ENCODE measurements at regions not wholly inside any gene's neighbourhood (a gene's known extent, or its start where the extent isn't known, plus 50 kb on each side); places are given as distances from the start of the nearest gene placed in this dataset.
"Not testable (repeated sequence)": the region's sequence is repeated elsewhere in the genome, so short reads cannot be mapped to it uniquely, and the experiment has no call there.

DNA sequence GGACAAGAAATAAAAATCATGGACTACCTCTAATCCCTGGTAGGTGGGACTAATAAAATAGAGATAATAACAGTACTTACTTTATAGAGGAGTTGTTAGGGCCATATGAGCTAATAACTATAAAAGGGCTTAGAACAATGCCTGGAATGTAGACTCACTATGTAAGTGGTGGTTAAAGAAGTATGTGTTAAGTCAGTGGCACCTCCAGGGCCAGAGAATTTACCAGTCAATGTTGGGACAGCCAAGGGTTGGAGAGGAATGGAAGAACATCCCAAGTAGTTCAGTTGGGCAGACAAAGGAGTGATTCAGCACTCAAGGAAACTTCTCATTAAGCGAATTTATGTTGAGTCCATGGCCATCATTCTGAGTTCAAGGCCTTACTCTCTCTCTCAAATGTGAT is 116.8 kb downstream of the OTOR start:
- no peak for DNase-seq
- Histone ChIP-seq H3K36me3 (no peaks in the 10 kb centered on the region), H3K27ac (no peak overlapping the region), H3K9me3 (no peaks in the 10 kb centered on the region), H3K27me3 (no peaks in the 10 kb centered on the region), H3K4me1 (no peaks in the 10 kb centered on the region), H3K4me3 (no peak overlapping the region)
- intact Hi-C loops (cut with DNase I; ENCODE audit: low total_unique reads): no loop called here
- 35 to 71% (median 58%) methylated on average over 1 of the region's 1 CpG for WGBS, 5 donors
- TF ChIP-seq EP300 (IDR thresholded peaks at IDR 0.05): no peak
- TF ChIP-seq, protein P1, sequence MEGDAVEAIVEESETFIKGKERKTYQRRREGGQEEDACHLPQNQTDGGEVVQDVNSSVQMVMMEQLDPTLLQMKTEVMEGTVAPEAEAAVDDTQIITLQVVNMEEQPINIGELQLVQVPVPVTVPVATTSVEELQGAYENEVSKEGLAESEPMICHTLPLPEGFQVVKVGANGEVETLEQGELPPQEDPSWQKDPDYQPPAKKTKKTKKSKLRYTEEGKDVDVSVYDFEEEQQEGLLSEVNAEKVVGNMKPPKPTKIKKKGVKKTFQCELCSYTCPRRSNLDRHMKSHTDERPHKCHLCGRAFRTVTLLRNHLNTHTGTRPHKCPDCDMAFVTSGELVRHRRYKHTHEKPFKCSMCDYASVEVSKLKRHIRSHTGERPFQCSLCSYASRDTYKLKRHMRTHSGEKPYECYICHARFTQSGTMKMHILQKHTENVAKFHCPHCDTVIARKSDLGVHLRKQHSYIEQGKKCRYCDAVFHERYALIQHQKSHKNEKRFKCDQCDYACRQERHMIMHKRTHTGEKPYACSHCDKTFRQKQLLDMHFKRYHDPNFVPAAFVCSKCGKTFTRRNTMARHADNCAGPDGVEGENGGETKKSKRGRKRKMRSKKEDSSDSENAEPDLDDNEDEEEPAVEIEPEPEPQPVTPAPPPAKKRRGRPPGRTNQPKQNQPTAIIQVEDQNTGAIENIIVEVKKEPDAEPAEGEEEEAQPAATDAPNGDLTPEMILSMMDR (IDR thresholded peaks at IDR 0.05): no peak
- TF ChIP-seq POLR2AphosphoS5 (IDR thresholded peaks at IDR 0.05): no peak
- TF ChIP-seq POLR2A (IDR thresholded peaks at IDR 0.05): no peak

DNA sequence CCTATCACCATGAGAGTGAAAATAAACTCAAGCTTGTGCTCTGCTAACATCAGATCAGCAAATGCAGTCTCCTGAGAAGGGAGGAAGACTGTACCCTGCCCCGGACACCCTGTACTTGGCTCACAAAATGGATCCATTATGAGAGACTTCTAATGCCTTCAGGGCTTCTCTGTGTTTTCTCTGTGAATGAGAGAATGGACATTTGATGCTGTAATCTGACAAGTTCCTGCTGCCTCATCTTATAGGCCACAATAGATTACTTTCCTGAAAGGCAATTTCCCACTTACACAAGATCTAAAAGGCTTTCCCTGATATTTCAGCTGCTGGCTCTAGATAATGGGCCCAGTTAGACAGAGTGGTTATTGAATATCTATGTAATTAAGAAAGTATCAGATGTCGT is 117.2 kb downstream of the OTOR start:
- intact Hi-C loops (cut with DNase I; ENCODE audit: low total_unique reads): no loop called here

DNA sequence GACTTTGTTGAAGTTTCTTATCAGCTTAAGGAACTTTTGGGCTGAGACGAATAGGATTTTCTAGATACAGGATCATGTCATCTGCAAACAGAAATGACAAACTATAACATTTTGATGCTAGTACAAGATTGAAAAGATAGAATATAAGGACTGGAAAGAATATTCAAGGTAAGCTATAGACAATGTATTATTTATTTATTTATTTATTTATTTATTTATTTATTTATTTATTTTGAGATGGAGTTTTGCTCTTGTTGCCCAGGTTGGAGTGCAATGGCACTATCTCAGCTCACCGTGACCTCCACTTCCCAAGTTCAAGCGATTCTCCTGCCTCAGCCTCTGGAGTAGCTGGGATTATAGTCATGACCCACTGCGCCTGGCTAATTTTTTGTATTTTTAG is 125.0 kb downstream of the OTOR start:
- DNase-seq; H3K27ac ChIP-seq; H3K27me3 ChIP-seq; H3K36me3 ChIP-seq; intact Hi-C loops (cut with DNase I; ENCODE audit: low total_unique reads); H3K4me1 ChIP-seq; H3K9me3 ChIP-seq; H3K4me3 ChIP-seq: not testable (repeated sequence)
- 85 to 92% (median 91%) methylated on average over 4 of the region's 4 CpGs for WGBS, 5 donors

More for the DNA sequence above, 117.2 kb downstream of the OTOR start:
- Histone ChIP-seq H3K4me1 (no peaks in the 10 kb centered on the region), H3K27me3 (no peaks in the 10 kb centered on the region), H3K9me3 (no peaks in the 10 kb centered on the region), H3K27ac (no peak overlapping the region), H3K36me3 (no peaks in the 10 kb centered on the region), H3K4me3 (no peak overlapping the region)
- TF ChIP-seq, protein P1 (IDR thresholded peaks at IDR 0.05): no peak
- TF ChIP-seq EP300 (IDR thresholded peaks at IDR 0.05) (no peak), POLR2AphosphoS5 (IDR thresholded peaks at IDR 0.05) (no peak), POLR2A (IDR thresholded peaks at IDR 0.05) (no peak)
- 67 to 83% (median 82%) methylated on average over 2 of the region's 2 CpGs for WGBS, 5 donors
- DNase-seq: no peak

DNA sequence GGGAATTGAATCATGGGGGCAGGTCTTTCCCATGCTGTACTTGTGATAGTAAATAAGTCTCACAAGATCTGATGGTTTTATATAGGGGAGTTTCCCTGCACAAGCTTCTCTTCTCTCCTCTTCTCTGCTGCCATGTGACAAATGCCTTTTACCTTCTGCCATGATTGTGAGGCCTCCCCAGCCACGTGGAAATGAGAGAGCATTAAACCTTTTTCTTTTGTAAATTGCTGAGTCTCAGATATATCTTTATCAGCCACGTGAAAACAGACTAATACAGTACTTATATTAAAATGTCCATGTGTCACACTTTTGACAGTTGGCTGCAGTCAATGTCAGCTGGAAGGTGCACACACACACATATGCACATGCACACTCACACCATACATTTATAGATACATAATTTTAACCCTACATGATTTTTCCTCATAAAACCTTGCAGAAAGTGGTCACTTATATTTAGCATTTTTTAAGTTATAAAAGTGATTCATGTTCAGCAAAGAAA is 128.9 kb downstream of the OTOR start:
- Histone ChIP-seq H3K27me3 (no peaks in the 10 kb centered on the region), H3K36me3 (no peaks in the 10 kb centered on the region), H3K9me3 (no peaks in the 10 kb centered on the region), H3K4me3 (no peak overlapping the region), H3K4me1 (no peaks in the 10 kb centered on the region), H3K27ac (no peak overlapping the region)
- DNase-seq: no peak
- WGBS, 5 donors: 19 to 38% (median 29%) methylated on average over 2 of the region's 2 CpGs
- intact Hi-C loops (cut with DNase I; ENCODE audit: low total_unique reads): no loop called here
- TF ChIP-seq POLR2A (IDR thresholded peaks at IDR 0.05) (no peak), EP300 (IDR thresholded peaks at IDR 0.05) (no peak), POLR2AphosphoS5 (IDR thresholded peaks at IDR 0.05) (no peak)

DNA sequence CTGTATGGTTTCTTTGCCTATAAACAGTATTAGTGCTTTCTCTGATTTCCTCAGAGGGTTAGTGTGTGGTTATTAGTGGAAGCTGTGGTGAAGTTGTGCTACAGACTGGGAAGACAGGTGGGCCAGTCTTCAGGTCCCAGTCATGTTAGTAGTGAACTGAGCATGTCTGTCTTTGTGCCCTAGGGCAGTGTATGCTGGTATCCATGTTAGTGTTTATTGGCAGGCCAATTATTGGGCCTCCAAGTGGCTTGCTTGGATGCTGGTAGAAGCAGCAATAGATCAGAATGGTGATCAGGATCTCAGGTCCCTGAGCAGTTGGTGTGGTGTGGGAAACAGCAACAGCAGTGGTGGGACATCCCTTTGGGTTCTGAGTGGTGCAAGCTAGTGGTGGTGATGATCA is 137.6 kb downstream of the OTOR start:
- Histone ChIP-seq H3K4me3 (no peak overlapping the region), H3K4me1 (no peaks in the 10 kb centered on the region), H3K27me3 (peaks cover 0 to 7% (median 0%) of the 10 kb centered on the region in 3 donors), H3K27ac (no peak overlapping the region), H3K9me3 (peaks cover 0 to 9% (median 0%) of the 10 kb centered on the region in 4 donors), H3K36me3 (no peaks in the 10 kb centered on the region)
- no peak for DNase-seq
- no peak for TF ChIP-seq EP300 (IDR thresholded peaks at IDR 0.05)
- TF ChIP-seq, protein P1 (IDR thresholded peaks at IDR 0.05): no peak
- intact Hi-C loops (cut with DNase I; ENCODE audit: low total_unique reads): no loop called here

Measured in stomach (tissue), 8 donors.